ENCODE measurements at regions not wholly inside any gene's neighbourhood (a gene's known extent, or its start where the extent isn't known, plus 50 kb on each side); places are given as distances from the start of the nearest gene placed in this dataset.

- Histone ChIP-seq H3K27me3 (ENCODE audit: control insufficient read depth in 2 of 2, insufficient read depth in 2 of 2, low read length in 2 of 2) (peaks cover 8 to 12% of the 10 kb centered on the region in 2 experiments; a peak in 2 of 5 replicates), H3K9me1 (ENCODE audit: control insufficient read depth, insufficient read depth, low read length) (no peaks in the 10 kb centered on the region), H3K27ac (ENCODE audit: extremely low read depth, low read depth, low read length) (no peak overlapping the region), H3K4me2 (ENCODE audit: insufficient read depth, low read length) (no peak overlapping the region), H3K9me3 (replicated peaks; ENCODE audit: control insufficient read depth, insufficient read depth, low read depth, low read length) (no peaks in the 10 kb centered on the region), H3K9ac (ENCODE audit: insufficient read depth in 1 of 2, low read depth in 2 of 2, low read length in 2 of 2) (no peak overlapping the region), H4K20me1 (replicated peaks; ENCODE audit: control insufficient read depth, insufficient read depth, low read length) (no peaks in the 10 kb centered on the region), H3K36me3 (ENCODE audit: control insufficient read depth, insufficient read depth, low read length) (no peaks in the 10 kb centered on the region), H3K4me1 (replicated peaks in 1 of 2; ENCODE audit: control insufficient read depth in 2 of 2, insufficient read depth in 2 of 2, low read length in 2 of 2) (no peaks in the 10 kb centered on the region), H3K4me3 (no peak overlapping the region), H3K79me2 (ENCODE audit: control insufficient read depth, insufficient read depth, low read length) (no peaks in the 10 kb centered on the region), H2AFZ (ENCODE audit: low read depth, low read length) (no peak overlapping the region)
- TF ChIP-seq ERF (CRISPR knock-in tag; IDR thresholded peaks at IDR 0.05) (no peak), KLF13 (tag; IDR thresholded peaks at IDR 0.05; ENCODE audit: borderline replicate concordance, low read depth) (no peak), RBM39 (optimal IDR thresholded peaks at IDR 0.05; ENCODE audit: low read depth, low read length) (no peak), KAT7 (CRISPR knock-in tag; IDR thresholded peaks at IDR 0.05; ENCODE audit: borderline replicate concordance) (no peak), TAF15 (IDR thresholded peaks at IDR 0.05; ENCODE audit: low read depth, low read length) (no peak), CBFA2T2 (conservative IDR thresholded peaks at IDR 0.05) (no peak), ZBTB11 (CRISPR knock-in tag; IDR thresholded peaks at IDR 0.05) (no peak), ARNT (IDR thresholded peaks at IDR 0.05) (no peak), RBM22 (IDR thresholded peaks at IDR 0.05; ENCODE audit: low read depth, low read length, poor library complexity, severe bottlenecking) (no peak), TBP (optimal IDR thresholded peaks at IDR 0.05; ENCODE audit: low read depth, low read length) (no peak), PCBP2 (IDR thresholded peaks at IDR 0.05; ENCODE audit: low read depth, low read length, poor library complexity, severe bottlenecking) (no peak)
- TF ChIP-seq, protein P1, sequence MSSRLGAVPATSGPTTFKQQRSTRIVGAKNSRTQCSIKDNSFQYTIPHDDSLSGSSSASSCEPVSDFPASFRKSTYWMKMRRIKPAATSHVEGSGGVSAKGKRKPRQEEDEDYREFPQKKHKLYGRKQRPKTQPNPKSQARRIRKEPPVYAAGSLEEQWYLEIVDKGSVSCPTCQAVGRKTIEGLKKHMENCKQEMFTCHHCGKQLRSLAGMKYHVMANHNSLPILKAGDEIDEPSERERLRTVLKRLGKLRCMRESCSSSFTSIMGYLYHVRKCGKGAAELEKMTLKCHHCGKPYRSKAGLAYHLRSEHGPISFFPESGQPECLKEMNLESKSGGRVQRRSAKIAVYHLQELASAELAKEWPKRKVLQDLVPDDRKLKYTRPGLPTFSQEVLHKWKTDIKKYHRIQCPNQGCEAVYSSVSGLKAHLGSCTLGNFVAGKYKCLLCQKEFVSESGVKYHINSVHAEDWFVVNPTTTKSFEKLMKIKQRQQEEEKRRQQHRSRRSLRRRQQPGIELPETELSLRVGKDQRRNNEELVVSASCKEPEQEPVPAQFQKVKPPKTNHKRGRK (tag; IDR thresholded peaks at IDR 0.05), result no peak
- TF ChIP-seq, protein P2, sequence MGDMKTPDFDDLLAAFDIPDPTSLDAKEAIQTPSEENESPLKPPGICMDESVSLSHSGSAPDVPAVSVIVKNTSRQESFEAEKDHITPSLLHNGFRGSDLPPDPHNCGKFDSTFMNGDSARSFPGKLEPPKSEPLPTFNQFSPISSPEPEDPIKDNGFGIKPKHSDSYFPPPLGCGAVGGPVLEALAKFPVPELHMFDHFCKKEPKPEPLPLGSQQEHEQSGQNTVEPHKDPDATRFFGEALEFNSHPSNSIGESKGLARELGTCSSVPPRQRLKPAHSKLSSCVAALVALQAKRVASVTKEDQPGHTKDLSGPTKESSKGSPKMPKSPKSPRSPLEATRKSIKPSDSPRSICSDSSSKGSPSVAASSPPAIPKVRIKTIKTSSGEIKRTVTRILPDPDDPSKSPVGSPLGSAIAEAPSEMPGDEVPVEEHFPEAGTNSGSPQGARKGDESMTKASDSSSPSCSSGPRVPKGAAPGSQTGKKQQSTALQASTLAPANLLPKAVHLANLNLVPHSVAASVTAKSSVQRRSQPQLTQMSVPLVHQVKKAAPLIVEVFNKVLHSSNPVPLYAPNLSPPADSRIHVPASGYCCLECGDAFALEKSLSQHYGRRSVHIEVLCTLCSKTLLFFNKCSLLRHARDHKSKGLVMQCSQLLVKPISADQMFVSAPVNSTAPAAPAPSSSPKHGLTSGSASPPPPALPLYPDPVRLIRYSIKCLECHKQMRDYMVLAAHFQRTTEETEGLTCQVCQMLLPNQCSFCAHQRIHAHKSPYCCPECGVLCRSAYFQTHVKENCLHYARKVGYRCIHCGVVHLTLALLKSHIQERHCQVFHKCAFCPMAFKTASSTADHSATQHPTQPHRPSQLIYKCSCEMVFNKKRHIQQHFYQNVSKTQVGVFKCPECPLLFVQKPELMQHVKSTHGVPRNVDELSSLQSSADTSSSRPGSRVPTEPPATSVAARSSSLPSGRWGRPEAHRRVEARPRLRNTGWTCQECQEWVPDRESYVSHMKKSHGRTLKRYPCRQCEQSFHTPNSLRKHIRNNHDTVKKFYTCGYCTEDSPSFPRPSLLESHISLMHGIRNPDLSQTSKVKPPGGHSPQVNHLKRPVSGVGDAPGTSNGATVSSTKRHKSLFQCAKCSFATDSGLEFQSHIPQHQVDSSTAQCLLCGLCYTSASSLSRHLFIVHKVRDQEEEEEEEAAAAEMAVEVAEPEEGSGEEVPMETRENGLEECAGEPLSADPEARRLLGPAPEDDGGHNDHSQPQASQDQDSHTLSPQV (IDR thresholded peaks at IDR 0.05), result no peak
- DNase-seq (ENCODE audit: extremely low read depth in 1 of 4, low spot score in 3 of 4) (no peak), FAIRE-seq (no peak), ATAC-seq (no peak)
- in situ Hi-C loops (cut with MboI) (no loop called here), intact Hi-C loops (cut with micrococcal nuclease) (no loop called here)
- ChIA-PET POLR2A (interaction anchor here (1.3 kb wide), 1 partner anchor 11 kb away, joined by 5 read pairs; no protein-coding TSS in a partner anchor), CTCF (ENCODE audit: low intra/inter-chr PET ratio) (no interaction called here)
- WGBS (ENCODE audit: insufficient coverage, low coverage, missing lambda C conversion rate), result 0% methylated on average over 1 of the region's 1 CpG
- BruUV-seq (replicated peaks), result no TSS peak
Measured at GRCh38 chr7:112610636-112611035, 129.8 kb downstream of the LSMEM1 start.
